ENCODE measurements at regions not wholly inside any gene's neighbourhood (a gene's known extent, or its start where the extent isn't known, plus 50 kb on each side); places are given as distances from the start of the nearest gene placed in this dataset.

DNA sequence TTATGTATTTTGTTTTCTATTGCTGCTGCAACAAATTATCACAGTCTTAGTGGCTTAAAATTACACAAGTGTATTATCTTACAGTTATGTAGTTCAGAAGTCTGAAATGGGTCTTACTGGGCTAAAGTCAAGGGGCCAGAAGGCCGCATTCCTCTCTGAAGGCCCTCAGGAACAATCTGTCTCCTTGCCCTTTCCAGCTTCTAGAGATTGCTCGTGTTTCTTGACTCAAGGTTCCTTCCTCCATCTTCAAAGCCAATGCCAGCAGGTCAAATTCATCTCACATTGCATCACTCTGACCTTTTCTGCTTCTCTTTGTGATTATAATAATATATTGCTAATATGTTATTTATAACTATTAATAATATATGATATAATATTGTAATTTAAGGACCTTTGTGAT is 97.1 kb downstream of the DIRAS3 start:
- H3K4me1 ChIP-seq (ENCODE audit: control insufficient read depth in 5 of 5, insufficient read depth in 5 of 5, low read length in 5 of 5), result peaks cover 0 to 10% (median 0%) of the 10 kb centered on the region in 5 donors
- WGBS, 2 donors, result 78 to 86% methylated on average over 2 of the region's 2 CpGs
- no peak overlapping the region for H3K9ac ChIP-seq (ENCODE audit: insufficient read depth in 1 of 2, low read length in 2 of 2)
- TF ChIP-seq CTCF (IDR thresholded peaks at IDR 0.05; ENCODE audit: control extremely low read depth, extremely low read depth), result no peak
- H3K27ac ChIP-seq (ENCODE audit: low read depth in 1 of 2, low read length in 1 of 2), result no peak overlapping the region
- H3K9me3 ChIP-seq (ENCODE audit: control insufficient read depth in 4 of 4, insufficient read depth in 3 of 4, low read length in 3 of 4), result peaks cover 0 to 2% (median 0%) of the 10 kb centered on the region in 4 donors
- ATAC-seq (ENCODE audit: insufficient read depth, low FRiP score), result no peak
- H3K36me3 ChIP-seq (ENCODE audit: control insufficient read depth in 4 of 4, insufficient read depth in 4 of 4, low read length in 4 of 4), result no peaks in the 10 kb centered on the region
- H3K4me3 ChIP-seq, result no peak overlapping the region
- DNase-seq, result no peak
- H3K27me3 ChIP-seq (ENCODE audit: control insufficient read depth in 3 of 3, insufficient read depth in 3 of 3, low read length in 2 of 3), result peaks cover 0 to 35% (median 7%) of the 10 kb centered on the region in 3 donors

- Histone ChIP-seq H3K27ac (ENCODE audit: low read depth in 1 of 2, low read length in 1 of 2) (no peak overlapping the region), H3K4me1 (ENCODE audit: control insufficient read depth in 5 of 5, insufficient read depth in 5 of 5, low read length in 5 of 5) (peaks cover 0 to 6% (median 0%) of the 10 kb centered on the region in 5 donors), H3K4me3 (no peak overlapping the region), H3K9ac (ENCODE audit: insufficient read depth in 1 of 2, low read length in 2 of 2) (no peak overlapping the region), H3K36me3 (ENCODE audit: control insufficient read depth in 4 of 4, insufficient read depth in 4 of 4, low read length in 4 of 4) (no peaks in the 10 kb centered on the region), H3K9me3 (ENCODE audit: control insufficient read depth in 4 of 4, insufficient read depth in 3 of 4, low read length in 3 of 4) (peaks cover 0 to 2% (median 0%) of the 10 kb centered on the region in 4 donors), H3K27me3 (ENCODE audit: control insufficient read depth in 3 of 3, insufficient read depth in 3 of 3, low read length in 2 of 3) (peaks cover 0 to 38% (median 7%) of the 10 kb centered on the region in 3 donors)
- 59 to 71% methylated on average over 1 of the region's 1 CpG for WGBS, 2 donors
- DNase-seq (no peak), ATAC-seq (ENCODE audit: insufficient read depth, low FRiP score) (no peak)
- no peak for TF ChIP-seq CTCF (IDR thresholded peaks at IDR 0.05; ENCODE audit: control extremely low read depth, extremely low read depth)
These were observed 98.4 kb downstream of the DIRAS3 start for GRCh38 chr1:67952071-67952470.

GRCh38 chr1:67951014-67951413 is 99.4 kb downstream of the DIRAS3 start:
- ATAC-seq (ENCODE audit: insufficient read depth, low FRiP score) (no peak), DNase-seq (no peak)
- Histone ChIP-seq H3K27ac (ENCODE audit: low read depth in 1 of 2, low read length in 1 of 2) (no peak overlapping the region), H3K9ac (ENCODE audit: insufficient read depth in 1 of 2, low read length in 2 of 2) (no peak overlapping the region), H3K9me3 (ENCODE audit: control insufficient read depth in 4 of 4, insufficient read depth in 3 of 4, low read length in 3 of 4) (peaks cover 0 to 2% (median 0%) of the 10 kb centered on the region in 4 donors), H3K27me3 (ENCODE audit: control insufficient read depth in 3 of 3, insufficient read depth in 3 of 3, low read length in 2 of 3) (peaks cover 0 to 38% (median 10%) of the 10 kb centered on the region in 3 donors), H3K4me3 (no peak overlapping the region), H3K36me3 (ENCODE audit: control insufficient read depth in 4 of 4, insufficient read depth in 4 of 4, low read length in 4 of 4) (no peaks in the 10 kb centered on the region), H3K4me1 (ENCODE audit: control insufficient read depth in 5 of 5, insufficient read depth in 5 of 5, low read length in 5 of 5) (peaks cover 0 to 3% (median under 1%) of the 10 kb centered on the region in 5 donors)
- TF ChIP-seq CTCF (IDR thresholded peaks at IDR 0.05; ENCODE audit: control extremely low read depth, extremely low read depth), result no peak
- 89 to 90% methylated on average over 1 of the region's 1 CpG for WGBS, 2 donors

All from lung (tissue), 11 donors.